PC-9 (cell line): ENCODE measurements at regions not wholly inside any gene's neighbourhood (a gene's known extent, or its start where the extent isn't known, plus 50 kb on each side); places are given as distances from the start of the nearest gene placed in this dataset.
A peak's percentile ranks its signal among the peaks of the same experiment; 100 is the strongest.

ENCODE experiments used
- BruUV-seq: library from RNA; stranded (reverse); fragments of 400-500 nt; replicated peaks from 2 replicates; lab custom pipeline; 2021; lab: Mats Ljungman, UMichigan
- CTCF ChIA-PET: fragments of 300-600 bp; sonication (Branson Sonifier 250); formaldehyde crosslinking; loops from one replicate; lab custom pipeline; 2022; ENCODE audit warnings: antibody characterized with exemption; lab: Charles Lee
- POLR2A ChIA-PET: fragments of 300-600 bp; sonication (Branson Sonifier 250); formaldehyde crosslinking; loops from one replicate; lab custom pipeline; 2022; ENCODE audit warnings: antibody characterized with exemption; ENCODE audit not compliant: unreplicated experiment; lab: Charles Lee
- DNase-seq, 2 experiments: peaks; one replicate each; pipeline versions ENCODE4 v3.0.0 to v3.0.0-alpha.2; 2015 to 2022; ENCODE audit warnings: mixed read lengths in 1 of 2
- H2AFZ ChIP-seq: fragments of 200-600 bp; sonication (generic); 2 replicates; pipeline ENCODE4 v1.8.1; 2017; ENCODE audit warnings: antibody characterized with exemption
- H3F3A ChIP-seq: fragments of 200-600 bp; sonication (generic); 2 replicates; pipeline ENCODE4 v1.8.1; 2017; ENCODE audit warnings: antibody characterized with exemption, mild to moderate bottlenecking, low read depth; ENCODE audit not compliant: insufficient read depth
- H3K27ac ChIP-seq: fragments of 200-600 bp; sonication (generic); 2 replicates; pipeline ENCODE4 v1.6.1; 2016; ENCODE audit warnings: mixed run types
- H3K27me3 ChIP-seq: fragments of 200-600 bp; sonication (generic); 2 replicates; pipeline ENCODE4 v1.6.1; 2016; ENCODE audit warnings: low read depth, mixed run types; ENCODE audit not compliant: insufficient read depth
- H3K36me3 ChIP-seq: fragments of 200-600 bp; sonication (generic); 2 replicates; pipeline ENCODE4 v1.6.1; 2016; ENCODE audit warnings: low read depth, mixed run types
- H3K4me1 ChIP-seq: fragments of 200-600 bp; sonication (generic); replicated peaks from 2 replicates; pipeline ENCODE4 v1.6.1; 2016; ENCODE audit warnings: mixed run types; ENCODE audit not compliant: insufficient read depth
- H3K4me2 ChIP-seq: fragments of 200-600 bp; sonication (generic); 2 replicates; pipeline ENCODE4 v1.6.1; 2017; ENCODE audit warnings: mixed run types
- H3K4me3 ChIP-seq: fragments of 200-600 bp; sonication (generic); 2 replicates; pipeline ENCODE4 v1.6.1; 2016; ENCODE audit warnings: mixed run types
- H3K79me2 ChIP-seq: fragments of 200-600 bp; sonication (generic); 2 replicates; pipeline ENCODE4 v1.6.1; 2017; ENCODE audit warnings: low read depth, mixed run types
- H3K9me2 ChIP-seq: fragments of 200-600 bp; sonication (generic); 2 replicates; pipeline ENCODE4 v1.8.1; 2017; ENCODE audit warnings: mild to moderate bottlenecking; ENCODE audit not compliant: insufficient read depth
- H3K9me3 ChIP-seq: fragments of 200-600 bp; sonication (generic); 2 replicates; pipeline ENCODE4 v1.8.1; 2016; ENCODE audit warnings: low read depth; ENCODE audit not compliant: insufficient read depth
- H4K20me1 ChIP-seq: fragments of 200-600 bp; sonication (generic); 2 replicates; pipeline ENCODE4 v1.8.1; 2017; ENCODE audit not compliant: insufficient read depth
- CTCF ChIP-seq: fragments of 200-600 bp; sonication (generic); conservative IDR thresholded peaks from 2 replicates; pipeline ENCODE4 v1.6.1; 2017; ENCODE audit warnings: mixed run types, antibody characterized with exemption, mild to moderate bottlenecking, moderate library complexity
- EZH2 ChIP-seq: fragments of 200-600 bp; sonication (generic); IDR thresholded peaks from 2 replicates; pipeline ENCODE4 v1.8.0; 2017; ENCODE audit warnings: antibody characterized with exemption, low read depth
- intact Hi-C: fragments of 100-400 bp; cut with micrococcal nuclease; formaldehyde crosslinking; loops from one replicate; pipeline ENCODE4 v1.10.0; 2022; ENCODE audit not compliant: unreplicated experiment

GRCh38 chr3:5057857-5058324, 64.2 kb upstream of the ARL8B start:
- Histone ChIP-seq H2AFZ (no peak overlapping the region), H3K4me3 (no peak overlapping the region), H3F3A (no peaks in the 10 kb centered on the region), H3K9me2 (no peaks in the 10 kb centered on the region), H3K4me2 (no peak overlapping the region), H3K27me3 (no peaks in the 10 kb centered on the region), H4K20me1 (no peaks in the 10 kb centered on the region), H3K9me3 (no peaks in the 10 kb centered on the region), H3K4me1 (peaks cover 6% of the 10 kb centered on the region), H3K79me2 (no peaks in the 10 kb centered on the region), H3K36me3 (no peaks in the 10 kb centered on the region), H3K27ac (no peak overlapping the region)
- TF ChIP-seq EZH2 (no peak), CTCF (peak; percentile 73)
- intact Hi-C loops, result loop anchor here (1.0 to 10.0 kb wide), 7 partner anchors 31 to 706 kb away; no protein-coding TSS in a partner anchor
- peak; percentile 71 to 74 for DNase-seq
- CTCF ChIA-PET, result interaction anchor here (0.5 to 1.0 kb wide), 8 partner anchors 41 to 395 kb away, joined by 3 to 19 read pairs (median 4); no protein-coding TSS in a partner anchor
- POLR2A ChIA-PET, result no interaction called here
- no TSS peak for BruUV-seq

GRCh38 chr3:5058471-5058951, 63.6 kb upstream of the ARL8B start:
- ChIA-PET POLR2A (no interaction called here), CTCF (no interaction called here)
- intact Hi-C loops, result loop anchor here (1.0 to 10.0 kb wide), 3 partner anchors 234 to 706 kb away; no protein-coding TSS in a partner anchor
- H3K79me2 ChIP-seq, result no peaks in the 10 kb centered on the region
- no peaks in the 10 kb centered on the region for H4K20me1 ChIP-seq
- no peaks in the 10 kb centered on the region for H3K9me3 ChIP-seq
- TF ChIP-seq EZH2 (no peak), CTCF (no peak)
- no peak overlapping the region for H3K4me3 ChIP-seq
- H3F3A ChIP-seq, result no peaks in the 10 kb centered on the region
- H3K9me2 ChIP-seq, result no peaks in the 10 kb centered on the region
- DNase-seq, result peak in 1 of 2 experiments; percentile 44
- H3K27me3 ChIP-seq, result no peaks in the 10 kb centered on the region
- no peak overlapping the region for H3K27ac ChIP-seq
- no peak overlapping the region for H2AFZ ChIP-seq
- no peak overlapping the region for H3K4me2 ChIP-seq
- BruUV-seq, result no TSS peak
- no peaks in the 10 kb centered on the region; the same call in 1 of the 2 replicates for H3K4me1 ChIP-seq
- no peaks in the 10 kb centered on the region for H3K36me3 ChIP-seq

GRCh38 chr3:5059782-5060181, 62.3 kb upstream of the ARL8B start:
- H3K4me3 ChIP-seq, result no peak overlapping the region
- H3K4me1 ChIP-seq, result no peaks in the 10 kb centered on the region; the same call in 1 of the 2 replicates
- no peak overlapping the region for H3K27ac ChIP-seq
- H3K9me3 ChIP-seq, result no peaks in the 10 kb centered on the region
- CTCF ChIA-PET, result interaction anchor here (0.6 to 0.7 kb wide), 2 partner anchors 137 to 348 kb away, joined by 4 to 9 read pairs; no protein-coding TSS in a partner anchor
- no peaks in the 10 kb centered on the region for H3F3A ChIP-seq
- intact Hi-C loops, result loop anchor here (5.0 to 10.0 kb wide), 2 partner anchors 235 to 707 kb away; no protein-coding TSS in a partner anchor
- no peak for DNase-seq
- H3K36me3 ChIP-seq, result no peaks in the 10 kb centered on the region
- no peak overlapping the region for H3K4me2 ChIP-seq
- no TSS peak for BruUV-seq
- POLR2A ChIA-PET, result interaction anchor here (0.6 kb wide), 1 partner anchor 258 kb away, joined by 5 read pairs; no protein-coding TSS in a partner anchor
- no peak overlapping the region for H2AFZ ChIP-seq
- no peaks in the 10 kb centered on the region for H3K27me3 ChIP-seq
- H3K9me2 ChIP-seq, result no peaks in the 10 kb centered on the region
- TF ChIP-seq EZH2 (no peak), CTCF (no peak)
- H3K79me2 ChIP-seq, result no peaks in the 10 kb centered on the region
- no peaks in the 10 kb centered on the region for H4K20me1 ChIP-seq
